GM21515 (cell line): ENCODE measurements at regions not wholly inside any gene's neighbourhood (a gene's known extent, or its start where the extent isn't known, plus 50 kb on each side); places are given as distances from the start of the nearest gene placed in this dataset.
"Not testable (repeated sequence)": the region's sequence is repeated elsewhere in the genome, so short reads cannot be mapped to it uniquely, and the experiment has no call there.

Experiments
- ATAC-seq: cut with Tn5 transposase; IDR thresholded peaks from one replicate; pipeline ENCODE4 v1.9.1; 2021; ENCODE audit not compliant: unreplicated experiment

DNA sequence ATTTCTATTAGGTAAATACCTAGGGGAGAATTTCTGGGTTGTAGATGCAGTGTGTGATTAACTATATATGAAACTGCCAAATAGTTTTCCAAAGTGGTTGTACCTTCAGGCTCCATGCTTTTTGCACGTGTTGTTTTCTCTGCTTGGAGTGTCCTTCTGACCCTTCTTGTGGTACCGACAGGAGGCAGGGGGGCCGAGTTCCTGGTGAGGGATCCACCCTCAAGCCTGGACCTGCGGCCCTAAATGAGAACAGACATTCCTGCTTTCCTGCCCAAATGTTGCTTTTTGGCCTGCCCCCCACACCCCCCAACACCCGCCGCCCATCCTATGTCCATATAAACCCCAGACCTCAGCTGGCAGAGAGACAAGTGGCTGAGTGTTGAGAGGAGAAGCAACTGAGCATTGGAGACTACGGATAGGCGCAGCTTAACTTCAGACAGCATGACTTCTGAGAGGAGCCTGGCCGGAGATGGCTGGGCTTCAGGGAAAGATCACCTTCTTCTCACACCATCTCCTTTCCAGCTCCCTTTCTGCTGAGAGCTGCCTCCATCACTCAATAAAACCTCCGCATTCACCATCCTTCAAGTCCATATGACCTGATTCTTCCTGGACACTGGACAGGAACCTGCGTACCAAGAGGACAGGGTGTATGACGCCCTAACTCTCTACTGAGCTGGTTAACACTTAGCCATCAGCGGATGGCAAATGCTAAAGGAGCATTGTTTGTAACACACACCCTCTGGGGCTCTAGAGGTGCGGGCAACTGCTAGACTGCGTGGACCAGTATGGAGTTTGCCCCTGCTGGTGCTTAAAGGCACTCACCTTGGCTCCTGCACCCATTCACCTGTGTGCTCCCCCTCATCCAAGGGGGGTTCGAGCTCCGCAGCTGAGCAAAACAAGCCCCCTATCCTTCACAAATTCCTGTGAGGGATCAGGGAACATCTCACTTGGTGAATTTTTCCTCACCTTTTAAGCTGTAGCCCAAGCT is 194.7 kb upstream of the FBXO33 start:
- ATAC-seq: no peak

DNA sequence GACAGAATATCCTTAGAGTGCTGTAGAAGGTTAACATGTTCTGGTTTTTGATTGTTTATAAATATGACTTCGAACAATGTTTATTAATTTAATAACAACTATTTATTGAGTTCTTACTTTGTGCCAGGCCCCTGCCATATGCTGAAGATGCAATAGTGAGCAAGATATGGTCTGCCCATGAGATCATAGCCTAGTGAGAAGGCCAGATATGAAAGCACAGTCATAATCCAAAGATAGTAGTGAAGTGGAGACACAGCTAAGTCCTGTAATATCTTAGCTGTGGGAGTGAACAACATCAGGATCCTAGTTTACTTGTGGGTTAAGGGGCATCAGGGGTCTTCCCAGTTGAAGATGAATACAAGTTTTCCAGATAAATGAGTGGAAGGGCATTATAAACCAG is 189.4 kb upstream of the FBXO33 start:
- no peak for ATAC-seq

DNA sequence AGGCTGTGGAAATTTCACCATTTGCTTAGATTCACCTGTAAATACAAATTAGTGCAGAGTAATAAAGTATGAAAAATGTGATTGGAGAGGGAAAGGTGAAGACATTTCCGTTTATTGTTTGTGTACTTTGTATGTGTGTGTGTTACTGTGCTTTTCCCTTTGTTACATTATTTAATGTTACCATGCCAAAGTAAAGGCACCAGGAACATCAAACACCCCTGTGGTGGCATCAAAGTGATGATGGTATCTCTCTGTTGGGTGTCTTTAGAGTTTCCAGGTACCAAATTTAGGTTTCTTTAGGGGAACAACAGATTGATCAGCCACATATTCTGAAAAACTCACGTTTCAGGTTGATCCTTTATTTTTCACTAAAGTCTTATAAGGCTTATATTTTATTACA is 189.0 kb upstream of the FBXO33 start:
- no peak for ATAC-seq

DNA sequence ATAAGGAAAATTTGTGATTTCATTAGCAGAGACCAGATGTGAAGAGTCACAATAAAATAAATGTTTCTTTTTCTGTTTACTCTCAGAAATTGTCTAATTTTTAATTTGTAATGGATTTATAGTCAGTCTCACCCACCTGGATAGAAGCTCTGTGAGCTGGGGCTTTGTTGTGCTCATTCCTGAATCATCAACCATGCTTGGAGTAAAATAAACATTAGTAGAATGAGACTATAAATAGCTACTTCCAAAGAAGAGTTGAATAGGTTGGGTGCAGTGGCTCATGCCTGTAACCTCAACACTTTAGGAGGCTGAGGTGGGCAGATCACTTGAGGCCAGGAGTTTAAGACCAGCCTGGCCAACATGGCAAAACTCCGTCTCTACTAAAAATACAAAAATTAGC is 185.3 kb upstream of the FBXO33 start:
- ATAC-seq: no peak

DNA sequence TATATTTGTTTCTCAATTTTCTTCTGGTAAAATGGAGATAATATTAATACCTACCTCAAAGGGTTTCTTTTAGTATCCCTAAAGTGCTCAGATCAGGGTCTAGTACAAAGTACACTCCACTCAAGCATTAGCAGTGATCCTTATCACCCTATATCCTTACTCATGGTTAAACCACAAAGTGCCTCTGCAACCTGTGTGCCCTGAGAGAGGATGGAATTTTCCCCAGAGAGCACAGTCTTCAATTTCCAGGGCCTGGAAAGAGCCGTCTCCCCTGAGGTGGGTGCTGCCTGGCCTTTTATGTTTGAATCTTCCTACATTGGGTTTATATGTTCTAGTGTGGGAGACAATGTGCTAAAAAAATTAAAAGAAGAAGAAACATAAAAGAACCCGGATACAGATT is 183.1 kb upstream of the FBXO33 start:
- no peak for ATAC-seq

DNA sequence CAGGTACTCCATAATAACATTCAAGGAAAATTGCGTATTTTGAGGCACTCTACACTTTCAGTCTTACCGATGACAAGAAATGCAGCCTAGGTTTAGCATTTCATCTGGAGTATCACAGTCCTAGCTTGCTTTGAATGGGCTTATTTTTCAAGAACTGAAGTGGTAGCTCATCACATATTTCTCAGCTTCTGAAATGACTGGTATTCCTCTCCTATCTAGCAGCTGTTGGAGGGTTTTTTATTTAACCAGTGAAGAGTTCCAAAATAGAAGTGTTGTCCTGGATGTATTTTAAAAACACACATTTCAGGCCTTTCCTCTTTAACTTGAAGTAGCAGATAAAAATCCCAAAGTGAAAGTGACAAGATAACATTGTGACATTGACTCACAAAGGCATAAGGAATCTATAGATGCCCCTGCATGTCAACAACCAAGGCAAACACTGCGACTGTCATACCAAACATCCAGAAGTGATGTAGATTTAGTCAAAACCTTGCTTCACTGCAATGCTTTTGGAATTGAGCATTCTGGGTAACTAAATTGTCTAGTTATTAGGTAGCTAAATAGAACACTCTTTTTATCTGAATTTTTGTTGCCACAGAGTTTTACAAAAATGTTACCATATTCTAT is 182.2 kb upstream of the FBXO33 start:
- ATAC-seq: no peak

DNA sequence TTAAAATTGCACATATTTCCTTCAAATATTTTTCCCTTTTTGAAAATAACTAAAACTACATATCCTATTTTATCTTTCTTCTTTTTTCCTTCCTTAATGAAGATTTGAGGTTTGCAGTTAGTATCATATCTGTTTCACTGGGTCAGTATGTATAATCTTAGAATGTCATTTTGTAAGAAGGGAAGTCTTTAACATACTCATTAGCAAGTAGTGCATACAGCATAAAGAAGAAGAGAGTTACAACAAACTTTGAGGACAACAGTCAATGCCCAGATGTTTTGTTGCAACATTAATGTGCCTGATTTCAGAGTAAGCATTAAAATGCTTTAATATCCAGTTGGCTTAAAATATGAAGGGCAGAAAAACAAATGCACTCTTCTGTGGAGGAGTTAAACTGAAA is 176.9 kb upstream of the FBXO33 start:
- ATAC-seq: no peak

DNA sequence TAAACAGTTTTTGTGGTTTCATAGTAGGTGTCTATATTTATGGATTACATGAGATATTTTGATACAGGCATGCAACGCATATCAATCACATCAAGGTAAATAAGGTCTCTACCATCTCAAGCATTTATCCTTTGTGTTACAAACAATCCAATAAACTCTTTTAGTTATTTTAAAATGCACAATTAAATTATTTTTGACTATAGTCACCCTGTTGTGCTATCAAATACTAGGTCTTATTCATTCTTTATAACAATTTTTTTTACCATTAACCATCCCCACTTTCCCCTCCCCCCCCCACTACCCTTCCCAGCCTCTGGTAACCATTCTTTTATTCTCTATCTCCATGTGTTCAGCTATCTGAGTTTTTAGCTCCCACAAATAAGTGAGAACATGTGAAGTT is 175.7 kb upstream of the FBXO33 start:
- ATAC-seq: no peak

DNA sequence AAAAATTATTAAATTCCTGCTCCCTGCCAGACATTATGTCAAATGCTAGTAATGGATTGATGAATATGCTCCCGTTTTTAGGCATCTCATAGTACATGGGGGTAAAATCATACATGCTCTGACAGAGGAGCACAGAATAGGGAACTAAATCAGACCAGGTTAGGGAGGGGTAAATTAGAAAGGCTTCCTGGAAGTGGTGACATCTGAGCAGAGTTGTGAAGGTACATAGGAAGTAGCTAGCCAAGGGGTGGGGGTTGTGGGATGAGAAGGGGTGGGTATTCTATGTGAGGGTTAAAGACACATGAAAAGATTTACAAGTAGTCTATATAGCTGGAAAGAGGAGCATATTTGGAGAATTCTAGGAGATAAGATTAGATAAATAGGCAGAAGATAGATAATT is 171.7 kb upstream of the FBXO33 start:
- no peak for ATAC-seq

DNA sequence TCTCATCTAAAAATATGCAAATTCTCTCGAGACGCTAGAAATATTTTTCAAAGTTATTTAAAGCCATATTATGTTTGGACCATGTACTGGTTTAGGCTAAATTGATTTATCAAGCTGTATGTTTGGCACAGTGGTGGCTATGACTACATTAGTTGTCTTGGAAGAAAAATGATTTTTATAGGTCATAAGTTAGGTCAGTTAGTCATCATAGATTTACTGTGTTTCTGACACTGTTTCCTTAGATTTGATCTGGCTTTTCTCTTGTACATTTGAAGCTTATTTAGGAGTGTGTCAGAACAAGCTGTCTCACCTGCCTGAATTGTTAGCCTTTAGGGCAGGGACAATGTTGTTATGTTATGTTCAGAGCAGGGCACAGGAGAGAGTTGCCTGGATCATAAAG is 161.1 kb upstream of the FBXO33 start:
- no peak for ATAC-seq

DNA sequence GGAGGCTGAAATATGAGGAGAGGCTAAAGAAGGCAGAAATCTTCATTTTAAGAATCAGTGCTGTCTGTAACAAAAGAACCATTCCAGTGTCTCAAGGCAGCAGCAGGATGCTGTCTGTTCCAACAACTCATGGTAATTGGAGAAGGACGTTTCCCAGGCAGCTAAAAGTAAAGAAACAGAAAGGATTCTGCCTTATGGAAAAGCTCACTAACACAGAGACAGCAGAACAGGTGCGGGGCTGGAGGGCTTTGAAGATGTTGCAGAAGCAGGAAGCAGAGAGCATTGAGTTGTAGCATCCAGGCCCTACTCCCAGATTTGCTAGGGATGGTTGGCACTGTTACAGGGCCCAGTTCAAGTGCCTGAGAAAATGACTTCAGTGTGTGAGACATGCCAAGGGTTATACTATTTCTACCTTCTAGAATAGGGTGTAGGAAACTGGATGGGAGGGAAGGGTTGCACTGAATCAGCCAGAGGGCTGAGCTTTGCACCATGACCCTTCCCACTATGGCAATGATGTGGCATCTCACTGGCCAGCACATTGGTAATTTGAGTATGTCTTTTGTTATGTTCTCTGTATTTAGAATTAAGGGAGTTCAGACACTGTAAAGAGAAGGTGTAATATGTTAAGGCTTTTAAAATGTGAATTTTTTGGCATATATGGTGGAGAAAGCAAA is 160.0 kb upstream of the FBXO33 start:
- ATAC-seq: no peak

DNA sequence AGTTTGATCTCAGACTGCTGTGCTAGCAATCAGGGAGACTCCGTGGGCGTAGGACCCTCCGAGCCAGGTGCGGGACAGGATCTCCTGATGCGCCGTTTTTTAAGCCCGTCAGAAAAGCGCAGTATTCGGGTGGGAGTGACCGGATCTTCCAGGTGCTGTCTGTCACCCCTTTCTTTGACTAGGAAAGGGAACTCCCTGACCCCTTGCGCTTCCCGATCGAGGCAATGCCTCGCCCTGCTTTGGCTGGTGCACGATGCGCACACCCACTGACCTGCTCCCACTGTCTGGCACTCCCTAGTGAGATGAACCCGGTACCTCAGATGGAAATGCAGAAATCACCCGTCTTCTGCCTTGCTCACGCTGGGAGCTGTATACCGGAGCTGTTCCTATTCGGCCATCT is 157.6 kb upstream of the FBXO33 start:
- not testable (repeated sequence) for ATAC-seq

DNA sequence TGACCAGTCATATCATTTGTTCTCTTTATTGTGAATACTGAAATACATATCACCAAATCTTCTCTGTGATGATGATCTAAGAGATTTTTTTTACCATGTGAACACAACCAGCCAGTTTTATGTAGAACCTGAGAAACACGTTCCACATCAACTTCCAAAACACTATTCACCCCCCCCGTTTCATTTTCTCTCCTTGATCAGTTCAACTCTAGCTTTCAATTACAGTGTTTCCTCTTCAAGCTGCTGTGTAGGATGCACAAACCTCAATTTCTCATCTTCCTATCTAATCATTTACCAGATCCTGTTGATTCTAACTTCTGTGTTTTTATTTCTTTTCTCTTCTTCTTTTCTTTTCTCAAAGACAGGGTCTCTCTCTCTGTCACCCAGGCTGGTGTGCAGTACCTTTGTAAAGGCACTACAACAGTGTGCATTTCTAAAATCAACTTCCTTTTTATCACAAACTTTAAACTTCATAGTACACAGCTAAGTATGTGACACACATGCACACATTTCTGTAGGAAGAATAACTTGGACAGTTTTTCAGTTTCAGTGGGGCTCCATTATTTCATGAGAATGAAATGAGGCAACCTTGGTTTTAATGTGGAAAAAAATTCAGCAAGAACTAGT is 149.9 kb upstream of the FBXO33 start:
- ATAC-seq: no peak

DNA sequence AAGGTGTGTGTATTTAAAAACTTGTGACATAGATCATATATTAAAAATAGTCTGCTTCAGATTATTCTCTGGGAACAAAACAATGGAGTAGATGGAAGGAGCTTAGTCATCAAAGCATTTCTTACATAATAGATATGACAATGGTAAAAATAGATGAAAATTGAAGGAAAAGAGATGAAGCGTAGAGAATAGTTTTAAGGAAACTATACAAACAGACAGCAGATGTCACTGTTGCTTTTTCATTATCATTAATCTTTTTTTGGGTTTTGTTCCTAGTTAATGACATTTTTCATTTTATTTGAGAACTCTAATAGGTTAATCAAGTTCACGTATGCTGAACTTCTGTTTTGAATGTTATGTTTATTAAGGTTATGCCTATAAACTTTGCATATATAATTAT is 149.2 kb upstream of the FBXO33 start:
- ATAC-seq: no peak

DNA sequence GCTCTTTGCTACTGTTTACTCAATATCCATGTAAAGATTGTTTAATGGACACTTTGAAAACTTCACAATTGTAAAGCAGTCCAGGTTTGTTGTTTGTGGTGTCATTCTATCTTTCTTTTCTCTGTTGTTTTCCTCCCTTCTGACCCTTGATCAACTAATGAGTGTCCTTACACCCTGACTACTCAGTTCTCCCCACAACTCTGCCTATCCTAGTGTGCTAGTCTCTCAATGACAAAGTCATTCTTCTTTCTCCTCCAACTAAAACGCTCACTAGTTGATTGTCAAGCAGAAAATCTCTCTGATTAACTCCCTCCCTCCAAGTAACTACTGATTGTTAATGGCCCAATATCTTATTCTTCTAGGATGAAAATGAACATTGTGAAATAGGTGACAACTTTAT is 148.5 kb upstream of the FBXO33 start:
- ATAC-seq: no peak

DNA sequence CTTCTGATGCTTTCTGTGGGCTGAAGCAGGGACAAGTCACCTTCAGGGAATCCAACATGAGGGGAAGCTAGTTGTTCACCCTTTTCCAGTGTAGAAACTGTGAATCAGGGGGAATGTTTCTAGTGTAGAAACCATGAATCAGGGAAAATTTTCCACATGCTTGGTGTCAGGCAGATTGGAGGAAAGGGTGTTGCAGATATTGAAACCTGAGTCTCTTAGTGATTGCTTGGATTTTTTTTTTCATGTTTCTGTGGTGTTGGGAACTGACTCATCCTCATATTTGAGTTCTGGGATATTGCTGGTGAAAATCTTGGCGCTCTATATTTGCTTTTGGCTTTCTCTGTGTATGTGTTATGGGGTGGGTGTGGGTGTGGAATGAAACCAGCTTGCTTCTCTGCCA is 144.5 kb upstream of the FBXO33 start:
- no peak for ATAC-seq

DNA sequence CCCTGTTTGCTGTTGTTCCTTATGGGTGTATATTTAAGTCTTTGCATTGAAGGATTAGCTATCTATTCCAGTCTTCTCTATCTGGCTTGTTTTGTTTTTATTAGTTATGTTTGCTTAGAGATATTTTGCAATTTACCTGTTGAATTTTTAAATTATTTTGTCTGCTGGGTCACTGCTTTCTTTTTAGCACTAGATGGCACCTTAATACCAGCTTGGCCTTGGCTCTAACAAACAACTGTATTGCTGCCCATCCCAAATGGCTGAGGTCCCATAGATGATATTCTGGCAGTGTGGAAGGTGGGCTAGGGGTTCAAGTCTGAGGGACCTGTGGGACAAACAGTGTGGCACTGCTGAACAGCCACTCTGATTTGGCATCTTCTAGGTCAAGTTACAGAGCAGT is 144.0 kb upstream of the FBXO33 start:
- no peak for ATAC-seq

DNA sequence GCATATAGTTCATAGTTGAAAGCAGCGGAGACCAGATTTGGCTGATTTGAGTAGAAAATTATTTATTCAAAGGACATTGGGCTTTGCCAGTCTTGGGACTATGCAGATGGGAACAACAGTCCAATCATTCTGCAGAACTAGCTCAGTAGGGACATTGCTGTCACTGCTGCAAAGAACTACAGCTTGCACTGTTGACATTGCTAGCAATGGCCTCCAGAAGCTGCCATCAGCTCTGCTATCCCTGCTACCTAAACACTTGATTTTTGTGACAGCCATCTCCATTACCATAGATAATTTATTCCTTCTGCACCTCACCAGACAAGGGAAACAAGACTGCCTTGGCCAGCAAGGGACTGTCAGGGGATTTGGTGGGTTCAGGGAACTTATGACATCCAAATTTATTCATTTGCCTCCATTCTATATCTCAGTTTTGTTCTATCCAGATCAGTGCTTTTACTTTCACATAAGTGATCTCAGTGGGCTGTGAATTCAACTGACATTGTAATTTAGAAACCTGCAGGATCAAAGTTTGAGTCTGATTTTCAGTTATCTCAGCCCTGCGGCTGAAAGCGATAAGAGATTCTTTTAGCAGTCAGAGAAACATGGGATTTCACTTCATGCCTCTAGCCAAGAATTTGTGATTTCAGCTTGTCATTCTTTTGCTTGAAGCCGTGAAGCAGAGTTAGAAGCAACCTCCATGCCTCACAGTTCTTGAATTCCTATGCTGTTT is 136.7 kb upstream of the FBXO33 start:
- ATAC-seq: no peak

DNA sequence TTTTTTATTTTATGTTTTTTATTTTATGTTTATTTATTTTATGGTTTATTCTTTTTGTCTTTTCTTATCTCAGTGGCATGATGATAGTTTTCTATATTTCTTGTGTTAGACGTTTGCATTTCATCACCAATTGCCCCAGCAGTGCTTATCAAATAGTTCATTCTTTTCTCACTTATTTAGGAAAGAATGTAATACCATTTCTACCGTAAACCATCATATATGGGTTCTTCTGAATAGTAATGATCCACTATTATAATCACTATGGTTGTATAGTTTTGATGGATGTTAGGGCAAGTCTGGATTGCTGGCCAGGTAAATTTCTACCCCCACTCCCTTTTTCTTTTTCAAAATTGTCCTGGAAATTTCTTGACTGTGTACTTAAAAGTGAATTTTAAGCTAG is 134.6 kb upstream of the FBXO33 start:
- ATAC-seq: no peak

DNA sequence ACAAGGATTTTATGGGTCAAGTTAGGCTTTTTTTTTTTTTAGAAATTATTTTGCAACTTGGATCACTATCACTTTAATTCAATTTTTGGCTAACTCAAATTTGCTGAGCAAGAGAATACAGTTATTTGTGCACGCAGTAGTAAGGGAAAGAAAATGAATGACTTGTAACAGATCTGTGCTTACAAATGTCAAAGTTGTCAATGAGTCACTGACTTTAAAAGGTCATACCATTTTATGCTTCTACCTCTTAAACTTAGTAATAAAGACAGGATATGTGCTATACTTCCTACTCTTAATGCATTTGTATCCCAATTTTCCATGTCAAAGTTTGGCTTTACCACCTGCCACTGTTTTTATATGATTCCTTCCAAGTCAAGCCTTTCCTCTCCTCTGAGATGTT is 131.1 kb upstream of the FBXO33 start:
- ATAC-seq: no peak

DNA sequence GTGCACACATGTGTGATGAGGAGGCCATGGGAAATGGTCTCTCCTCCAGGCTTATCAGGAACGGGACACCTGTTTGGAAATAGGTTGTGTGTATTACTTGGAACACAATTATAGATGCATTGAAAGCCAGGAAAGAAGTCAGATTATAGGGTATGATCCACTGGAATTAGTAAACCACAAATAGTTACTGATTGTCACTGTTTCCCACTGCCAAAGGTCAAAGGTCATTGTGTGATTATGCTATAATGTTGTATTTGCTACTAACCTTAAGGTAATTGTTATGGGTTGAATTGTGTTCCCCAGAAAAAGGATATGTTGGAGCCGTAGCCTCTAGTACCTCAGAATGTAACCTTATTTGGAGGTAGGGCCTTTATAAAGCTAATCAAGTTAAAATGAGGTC is 129.9 kb upstream of the FBXO33 start:
- ATAC-seq: no peak
